ENCODE measurements at regions not wholly inside any gene's neighbourhood (a gene's known extent, or its start where the extent isn't known, plus 50 kb on each side); places are given as distances from the start of the nearest gene placed in this dataset.
A peak's percentile ranks its signal among the peaks of the same experiment; 100 is the strongest.
"Not testable (repeated sequence)": the region's sequence is repeated elsewhere in the genome, so short reads cannot be mapped to it uniquely, and the experiment has no call there.

DNA sequence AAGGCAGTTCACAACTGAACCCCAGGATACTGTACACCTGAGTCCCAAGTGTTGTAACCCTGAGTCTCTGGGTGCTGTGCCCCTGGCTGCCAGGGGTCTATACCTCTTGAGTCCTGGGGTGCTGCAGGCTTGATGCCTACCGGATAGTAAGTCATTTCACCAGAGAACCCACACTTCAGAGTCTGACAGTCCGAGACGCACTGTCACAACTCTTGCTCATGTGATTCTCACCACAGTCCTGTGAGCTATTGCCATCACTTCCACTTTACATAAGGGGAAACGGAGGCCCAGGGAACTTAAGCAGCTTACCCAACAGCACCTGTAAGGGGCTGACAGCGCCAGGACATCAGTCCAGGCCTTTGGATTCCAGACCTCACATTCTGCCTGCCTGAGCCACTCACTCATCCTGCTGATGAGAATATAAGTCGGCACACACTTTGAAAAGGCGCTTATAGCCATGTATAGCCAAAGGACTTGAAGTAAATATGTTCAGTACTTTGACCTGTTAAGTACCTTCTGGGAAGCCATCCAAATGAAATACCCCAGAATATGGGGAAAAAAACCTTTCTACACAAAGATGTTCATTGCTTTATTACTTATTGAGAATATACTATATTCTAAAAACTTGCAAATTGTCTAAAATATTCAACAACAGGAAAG lies 180.7 kb upstream of the ID2 start:
- no peak for DNase-seq

DNA sequence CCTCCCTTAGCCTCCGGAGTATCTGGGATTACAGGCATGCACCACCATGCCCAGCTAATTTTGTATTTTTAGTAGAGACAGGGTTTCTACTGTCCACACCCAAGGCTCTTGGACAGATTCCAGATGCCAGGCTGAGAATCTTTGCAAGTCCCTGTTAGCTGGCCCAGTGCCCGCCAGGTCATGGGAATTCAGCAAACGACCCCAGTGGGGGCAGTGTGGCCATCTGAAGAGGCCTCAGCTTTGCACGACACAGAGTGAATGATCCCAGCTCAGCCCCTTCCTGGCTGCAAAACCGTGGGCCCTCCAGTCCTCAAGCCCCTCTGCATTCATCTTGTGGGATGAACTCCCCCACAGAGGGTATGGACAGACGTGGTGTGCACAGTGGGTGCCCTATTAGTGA lies 179.5 kb upstream of the ID2 start:
- DNase-seq: no peak

DNA sequence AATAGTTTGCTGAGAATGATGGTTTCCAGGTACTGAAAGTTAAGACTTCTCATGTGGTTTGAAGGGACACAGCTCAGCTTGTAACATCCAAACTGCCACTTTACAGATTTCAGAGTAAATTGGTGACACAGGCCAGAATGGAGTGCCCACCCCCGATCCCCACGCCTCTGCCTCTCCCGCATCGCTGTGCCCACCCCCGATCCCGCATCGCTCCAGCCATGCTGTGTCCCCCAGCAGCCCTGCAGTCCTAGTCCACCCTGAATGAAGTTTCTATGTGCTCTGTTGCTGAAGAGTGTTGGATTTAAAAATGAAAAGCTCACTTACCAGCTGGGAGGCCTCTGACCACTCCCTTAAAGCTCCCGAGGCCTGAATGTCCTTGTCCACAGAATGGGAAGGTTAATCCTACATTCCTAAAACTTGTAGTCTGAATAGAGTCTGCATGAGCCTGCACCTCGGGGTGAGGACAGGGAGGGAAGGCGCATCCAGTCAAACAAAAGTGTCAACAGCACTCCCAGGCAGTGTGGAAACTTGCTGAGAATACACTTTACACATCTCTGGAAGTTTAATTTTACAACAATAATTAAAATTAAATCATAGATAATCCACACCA lies 176.4 kb upstream of the ID2 start:
- DNase-seq: no peak

DNA sequence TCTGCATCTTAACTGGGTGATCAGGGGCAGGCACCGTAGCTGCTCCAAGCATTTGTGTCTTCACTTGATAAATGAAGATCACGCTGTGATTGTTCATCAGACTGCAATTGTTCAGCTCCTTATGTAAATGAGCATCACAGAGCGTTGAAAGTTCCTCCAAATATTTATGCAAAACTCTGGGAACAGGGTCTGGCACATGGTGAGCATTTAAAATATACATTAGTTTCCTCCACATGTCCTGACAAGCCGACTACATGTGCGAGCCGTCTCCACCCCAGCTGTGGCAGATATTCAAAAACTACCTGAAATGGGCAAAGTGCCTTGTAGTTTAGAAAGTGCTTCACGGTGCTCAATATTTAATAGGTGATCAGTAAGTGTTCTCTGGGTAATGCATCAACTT lies 175.1 kb upstream of the ID2 start:
- DNase-seq: no peak

DNA sequence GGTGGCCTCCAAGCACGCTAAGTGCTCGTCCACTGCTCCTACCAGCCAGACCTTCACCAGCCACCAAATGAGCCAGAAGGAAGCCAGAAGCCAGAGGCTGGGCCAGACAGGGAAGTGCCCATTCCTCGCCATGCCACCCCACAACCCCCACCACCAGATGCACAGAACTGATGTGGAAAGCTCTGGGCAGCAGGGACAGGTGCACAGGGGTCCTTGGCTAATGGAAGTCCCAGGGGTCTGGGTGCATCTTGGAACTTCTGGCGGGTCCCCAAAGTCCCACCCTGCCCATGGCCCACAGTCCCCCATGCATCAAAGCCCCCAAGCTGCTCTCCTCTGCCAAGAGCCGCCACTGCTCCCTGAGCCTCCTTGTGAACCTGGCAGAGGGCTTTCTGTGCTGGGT lies 173.1 kb upstream of the ID2 start:
- DNase-seq: no peak

DNA sequence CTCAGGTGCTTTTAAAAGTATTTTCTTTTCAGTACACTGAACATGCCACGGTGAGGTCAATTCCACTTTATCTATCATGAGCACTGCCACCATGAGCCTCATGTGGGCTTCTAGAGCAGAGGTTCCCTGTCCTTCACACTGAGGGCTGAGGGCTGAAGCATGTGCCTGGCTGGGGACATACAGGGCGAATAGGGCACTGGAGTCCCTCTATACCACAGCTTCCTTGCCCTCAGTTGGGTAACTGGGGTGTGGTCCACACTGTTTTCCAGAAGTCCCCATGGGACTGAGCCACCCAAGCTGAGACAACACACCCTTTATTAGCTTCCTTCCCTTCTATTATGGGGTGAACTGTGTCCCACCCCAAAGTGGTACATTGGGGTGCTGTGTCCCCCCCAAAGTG lies 172.2 kb upstream of the ID2 start:
- no peak for DNase-seq

DNA sequence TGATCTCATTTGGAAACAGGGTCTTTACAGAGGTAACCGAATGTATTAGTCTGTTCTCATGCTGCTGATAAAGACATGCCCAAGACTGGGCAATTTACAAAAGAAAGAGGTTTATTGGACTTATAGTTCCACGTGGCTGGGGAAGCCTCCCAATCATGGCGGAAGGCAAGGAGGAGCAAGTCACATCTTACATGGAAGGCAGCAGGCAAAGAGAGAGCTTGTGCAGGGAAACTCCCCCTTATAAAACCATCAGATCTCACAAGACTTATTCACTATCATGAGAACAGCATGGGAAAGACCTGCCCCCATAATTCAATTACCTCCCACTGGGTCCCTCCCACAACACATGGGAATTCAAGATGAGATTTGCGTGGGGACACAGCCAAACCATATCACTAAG lies 171.8 kb upstream of the ID2 start:
- DNase-seq: not testable (repeated sequence)

DNA sequence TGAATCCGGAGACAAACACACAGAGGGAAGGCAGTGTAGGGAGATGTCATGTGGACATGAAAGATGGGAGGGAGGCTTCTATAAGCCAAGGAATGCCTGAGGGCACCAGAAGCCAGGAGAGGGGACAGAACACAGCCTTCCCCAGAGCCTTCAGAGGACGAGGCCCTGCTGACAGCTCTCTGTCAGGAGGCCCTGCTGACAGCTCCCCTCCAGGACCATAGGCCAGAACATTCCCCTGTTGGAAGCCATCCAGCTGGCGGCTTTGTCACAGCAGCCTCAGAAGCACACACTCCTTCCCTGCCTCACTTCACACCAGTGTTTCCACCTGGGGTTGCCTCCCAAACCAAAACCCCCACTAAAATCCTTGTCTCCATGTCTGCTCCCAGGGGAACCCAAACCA lies 171.3 kb upstream of the ID2 start:
- DNase-seq: no peak

DNA sequence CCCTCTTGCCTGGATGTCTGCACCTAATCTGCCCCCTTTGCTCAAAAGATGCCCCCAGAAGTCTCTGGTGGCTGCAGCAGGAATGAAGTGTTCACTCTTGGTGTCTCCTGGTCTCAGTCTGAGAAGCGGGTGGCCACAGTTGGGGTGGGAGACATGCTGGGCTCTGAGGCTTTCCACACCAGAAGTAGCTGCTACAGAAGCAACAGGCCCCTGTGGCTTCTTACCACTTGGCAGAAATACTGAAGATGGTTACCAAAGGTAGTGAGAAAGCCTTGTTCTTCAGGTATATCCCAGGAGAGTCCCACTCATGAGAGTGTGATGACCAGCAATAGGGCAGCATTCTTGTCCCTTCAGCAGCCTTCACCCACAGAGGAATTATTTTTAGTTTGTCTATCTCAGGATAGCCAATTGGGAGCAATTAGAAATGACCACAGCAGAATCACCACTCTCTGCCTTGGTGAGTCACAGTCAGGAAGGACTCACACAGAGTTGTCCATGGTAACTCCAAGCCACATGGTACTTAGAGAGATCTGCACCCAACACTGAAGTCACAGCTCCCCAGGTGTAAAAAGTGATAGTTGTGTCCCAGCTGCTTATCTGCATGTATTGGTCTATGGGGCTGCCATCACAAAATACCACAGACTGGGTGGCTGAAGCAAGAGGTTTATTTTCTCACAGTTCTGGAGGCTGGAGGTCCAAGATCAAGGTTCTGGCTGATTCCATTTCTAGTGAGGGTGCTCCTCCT lies 169.8 kb upstream of the ID2 start:
- DNase-seq: no peak

DNA sequence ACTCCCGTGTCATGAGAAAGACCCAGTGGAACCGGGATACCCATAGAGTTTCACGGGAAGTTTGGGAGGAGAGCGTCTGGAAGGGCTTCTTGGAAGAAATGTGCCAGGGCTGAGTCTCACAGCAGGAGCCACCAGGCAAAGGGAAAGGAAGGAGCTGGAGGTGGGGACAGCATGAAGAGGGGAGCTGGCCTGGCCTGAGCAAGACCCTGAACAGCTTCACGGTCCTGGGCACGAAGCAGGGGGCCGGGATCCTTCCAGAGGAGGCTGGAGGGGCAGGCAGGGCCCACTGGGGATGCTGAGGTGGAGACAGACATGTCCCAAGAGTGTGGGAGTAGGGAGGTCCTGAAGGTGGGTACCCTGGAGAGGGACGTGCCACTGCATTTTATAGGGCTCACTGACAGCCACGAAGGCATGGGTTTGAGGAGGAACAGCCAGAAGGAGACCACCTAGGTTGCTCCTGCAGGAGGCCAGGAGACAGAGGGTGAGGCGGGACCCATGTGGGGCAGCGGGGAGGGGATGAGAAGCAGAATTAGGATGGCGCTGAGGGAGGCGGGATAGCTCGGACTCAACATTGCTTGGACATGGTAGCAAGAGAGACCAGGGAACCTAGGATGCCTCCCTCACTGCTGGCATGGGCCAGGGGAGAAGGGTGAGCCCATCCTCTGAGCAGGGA lies 168.1 kb upstream of the ID2 start:
- no peak for DNase-seq

DNA sequence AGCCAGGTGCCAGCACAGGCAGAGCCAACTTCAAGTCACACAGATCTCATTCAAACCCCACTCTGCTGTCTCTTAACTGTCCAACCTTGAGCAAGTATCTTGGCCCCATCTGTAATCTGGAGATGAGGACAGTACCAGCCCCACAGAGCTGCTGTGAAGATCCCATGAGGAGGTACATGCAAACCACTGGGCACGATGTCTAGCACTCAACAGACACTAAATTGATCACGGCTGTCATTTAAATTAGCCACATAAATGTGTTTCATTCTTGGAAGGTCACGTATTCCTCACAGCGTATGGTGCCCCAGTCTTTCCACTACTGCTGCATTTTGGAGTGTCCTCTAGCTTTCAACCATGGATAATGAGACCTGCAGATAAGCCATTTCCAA lies 167.6 kb upstream of the ID2 start:
- no peak for DNase-seq

DNA sequence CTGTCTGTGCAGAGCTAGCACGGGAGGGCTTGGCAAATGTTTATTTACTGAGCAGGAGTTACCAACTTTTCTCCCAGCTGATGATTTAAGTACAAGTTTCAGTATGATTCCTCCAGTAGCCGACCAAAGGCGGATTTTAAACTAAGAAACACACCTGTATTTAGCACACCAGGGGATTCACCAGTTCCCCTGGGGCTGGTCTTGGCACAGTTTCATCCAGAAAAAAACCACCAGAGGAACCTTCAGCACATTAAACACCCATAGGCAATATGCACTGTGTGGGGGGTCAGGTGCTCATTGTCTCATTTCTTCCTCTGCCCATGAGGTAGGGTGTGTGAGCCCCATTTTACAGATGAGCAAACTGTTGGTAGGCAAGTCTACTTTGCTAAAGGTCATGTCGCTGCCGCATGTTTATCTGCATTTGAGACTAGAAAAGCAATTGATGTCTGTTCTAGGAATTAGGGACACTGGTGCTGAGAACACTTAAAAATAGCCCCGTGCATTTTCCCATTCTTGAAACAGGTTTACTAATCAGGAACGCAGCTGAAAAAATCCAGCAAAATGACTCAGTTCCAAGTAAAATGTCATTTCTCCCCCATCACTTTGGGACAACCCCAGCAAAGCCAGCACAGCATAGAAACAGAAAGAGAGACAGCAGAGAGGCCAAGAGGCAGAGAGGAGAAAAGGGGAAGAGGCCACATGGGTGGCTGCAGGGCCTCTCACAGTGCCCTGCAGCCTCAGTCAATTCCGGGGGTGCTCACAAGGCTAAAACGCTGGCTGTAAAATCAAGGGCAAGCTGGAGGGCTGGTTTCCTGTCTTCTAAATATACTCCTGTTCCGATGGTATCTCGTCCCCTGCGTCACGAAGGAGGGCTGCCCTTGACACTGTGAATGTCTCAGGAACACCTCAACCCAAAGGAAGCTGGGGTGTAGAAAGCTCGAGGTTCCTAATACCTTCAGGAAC lies 166.8 kb upstream of the ID2 start:
- peak; percentile 63 to 73 for DNase-seq

DNA sequence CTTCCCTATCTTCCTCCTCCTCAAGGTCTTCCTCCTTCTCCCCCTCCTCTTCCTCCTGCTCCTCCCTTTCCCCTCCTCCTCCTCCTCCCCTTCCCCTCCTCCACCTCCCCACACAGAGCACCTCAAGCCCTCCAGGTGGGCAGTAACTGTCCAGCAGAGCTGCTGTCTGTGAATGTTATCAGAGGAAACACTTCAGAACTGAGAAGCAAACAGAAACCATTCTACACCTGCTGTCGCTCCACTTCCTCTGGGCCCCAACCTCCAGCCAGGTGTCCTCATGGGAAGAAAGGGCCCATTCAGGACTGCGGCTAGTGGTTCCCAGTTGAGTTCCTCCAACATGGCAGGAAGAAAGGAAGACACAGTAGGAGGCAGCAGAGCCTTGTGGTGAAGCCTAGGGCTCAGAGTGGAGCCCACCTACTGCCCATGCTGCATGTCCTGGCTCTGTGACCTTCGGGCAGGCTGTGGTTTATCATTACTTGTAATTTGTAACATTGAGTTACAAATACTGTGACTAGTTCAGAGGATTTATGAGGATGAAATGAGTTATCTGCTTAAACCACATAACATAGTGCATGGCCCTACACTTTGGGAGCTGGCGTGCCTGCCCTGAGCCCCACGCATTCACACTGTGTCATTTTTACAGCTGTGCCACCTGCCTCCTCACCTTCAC lies 165.9 kb upstream of the ID2 start:
- DNase-seq: peak in 1 of 2 donors; percentile 22

DNA sequence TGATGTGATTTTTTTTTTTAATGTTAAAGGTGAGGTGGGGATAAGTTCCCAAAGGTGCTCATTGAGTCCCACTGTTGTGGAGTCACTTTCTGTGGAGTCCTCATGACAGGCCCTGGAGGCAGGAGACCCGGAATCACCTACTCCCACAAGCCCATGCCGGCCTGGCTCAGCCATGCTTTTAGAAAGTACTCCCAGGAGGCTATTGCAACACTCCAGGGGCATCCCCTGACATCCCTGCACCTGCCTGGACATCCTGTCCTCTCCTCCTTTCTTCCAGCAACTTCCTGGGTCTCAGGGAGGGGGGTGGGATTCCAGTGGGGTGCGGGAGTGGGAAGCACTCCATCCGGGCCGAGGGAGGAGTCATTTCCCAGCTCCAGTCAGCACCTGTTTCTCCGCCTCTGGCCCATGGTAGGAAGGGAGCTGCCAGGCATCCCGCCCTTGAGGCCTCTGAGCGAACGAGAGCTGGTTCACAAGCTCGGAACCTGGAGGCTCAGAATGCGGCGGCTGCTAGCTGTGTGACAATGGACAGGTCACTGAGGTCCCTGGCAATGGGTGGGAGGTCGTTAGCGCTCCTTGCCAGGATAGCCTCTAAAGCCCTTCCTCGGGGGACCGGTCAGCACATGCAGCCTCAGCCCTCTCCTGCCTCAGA lies 163.9 kb upstream of the ID2 start:
- no peak for DNase-seq

DNA sequence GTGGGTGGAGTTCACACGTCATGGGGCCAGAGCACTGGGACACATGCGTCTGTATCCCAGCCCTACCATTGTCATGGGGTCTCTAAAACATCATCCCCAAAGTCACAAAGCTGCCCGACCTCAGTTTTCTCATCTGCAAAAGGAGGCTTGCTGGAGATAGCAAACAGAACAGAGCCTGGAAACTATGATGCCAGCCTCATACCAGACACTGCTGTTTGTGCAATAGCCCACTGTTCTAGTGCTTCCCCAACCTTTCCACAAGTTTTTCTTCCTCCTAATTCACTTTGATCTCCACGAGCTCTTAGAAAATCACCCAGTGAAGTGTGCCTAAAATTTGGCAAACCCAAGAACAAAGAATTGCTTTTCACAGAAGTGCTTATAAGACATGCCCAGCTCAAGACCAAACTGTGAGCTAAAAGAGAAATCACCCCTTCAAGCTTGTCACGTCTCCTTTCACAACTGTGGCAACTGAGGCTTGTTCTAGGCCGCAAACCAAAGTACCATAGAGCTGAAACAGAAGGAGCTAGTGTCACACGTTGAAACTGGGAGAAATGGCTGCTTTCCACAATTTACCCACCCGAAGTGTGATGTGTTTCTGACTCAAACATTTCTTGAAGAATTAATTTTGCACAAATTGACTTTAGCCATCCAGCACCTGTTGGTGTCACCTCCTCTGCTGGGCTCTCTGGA lies 162.7 kb upstream of the ID2 start:
- peak in 1 of 2 donors; percentile 20 for DNase-seq

DNA sequence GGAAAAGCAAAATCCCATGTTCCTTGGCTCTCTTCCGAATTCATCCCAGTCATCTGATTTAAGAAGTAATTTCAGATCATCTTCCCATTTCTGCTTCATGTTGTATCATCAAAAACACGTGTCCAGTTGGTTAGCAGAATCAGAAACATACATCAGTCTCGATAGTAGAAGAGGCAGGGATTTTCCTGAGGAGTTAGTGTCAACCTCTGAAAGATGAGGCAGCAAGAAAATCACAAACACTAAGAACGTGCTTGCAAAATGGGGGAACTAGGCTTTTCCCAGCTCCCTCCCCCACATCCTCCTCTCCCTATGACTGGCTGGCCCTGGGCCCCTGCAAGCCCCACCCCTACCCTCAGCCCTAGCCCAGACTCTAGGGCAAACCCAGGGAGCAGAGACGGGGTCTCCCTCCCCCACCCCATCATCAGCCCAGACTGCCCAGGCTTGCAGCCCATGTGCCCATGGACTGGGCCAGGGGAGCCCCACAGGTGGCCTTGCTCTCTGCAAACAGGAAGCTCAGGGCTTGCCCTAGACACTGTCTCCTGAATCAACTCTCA lies 161.0 kb upstream of the ID2 start:
- no peak for DNase-seq

DNA sequence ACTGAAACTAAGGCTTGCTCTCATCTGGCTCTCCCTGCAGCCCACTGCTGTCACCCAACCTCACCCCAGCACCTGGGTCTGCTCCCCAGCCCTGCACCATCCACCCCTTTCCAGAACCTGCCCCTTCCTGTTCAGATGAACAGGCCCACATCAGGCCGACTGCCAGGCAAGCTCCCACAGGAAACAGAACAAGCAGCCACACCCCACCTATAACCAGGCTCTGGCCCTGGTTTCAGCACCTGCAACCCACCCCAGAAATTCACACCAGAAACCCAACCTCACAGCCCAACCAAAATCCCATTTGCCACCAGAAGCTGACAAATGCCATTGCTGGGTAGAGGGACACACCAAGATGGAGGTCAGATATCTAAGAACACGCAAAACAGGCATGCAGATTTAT lies 159.2 kb upstream of the ID2 start:
- no peak for DNase-seq

DNA sequence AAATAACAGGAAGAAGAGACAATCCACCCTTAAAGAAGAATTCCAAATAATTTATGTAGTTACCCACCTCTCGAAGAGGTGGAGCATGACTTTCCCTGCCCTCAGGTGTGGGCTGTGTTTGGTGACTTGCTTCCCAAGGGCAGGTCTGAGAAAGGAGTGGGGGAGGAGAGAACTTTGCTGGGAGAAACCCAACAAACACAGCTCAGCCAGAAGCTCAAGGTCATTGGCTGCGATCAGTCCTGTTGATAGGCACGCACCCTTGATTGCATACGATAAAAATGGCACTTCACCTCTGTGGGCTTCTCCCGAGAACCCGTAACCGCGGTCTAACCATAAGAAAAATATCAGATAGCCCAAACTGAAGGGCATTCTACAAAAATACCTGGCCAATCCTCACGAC lies 157.5 kb upstream of the ID2 start:
- DNase-seq: no peak

DNA sequence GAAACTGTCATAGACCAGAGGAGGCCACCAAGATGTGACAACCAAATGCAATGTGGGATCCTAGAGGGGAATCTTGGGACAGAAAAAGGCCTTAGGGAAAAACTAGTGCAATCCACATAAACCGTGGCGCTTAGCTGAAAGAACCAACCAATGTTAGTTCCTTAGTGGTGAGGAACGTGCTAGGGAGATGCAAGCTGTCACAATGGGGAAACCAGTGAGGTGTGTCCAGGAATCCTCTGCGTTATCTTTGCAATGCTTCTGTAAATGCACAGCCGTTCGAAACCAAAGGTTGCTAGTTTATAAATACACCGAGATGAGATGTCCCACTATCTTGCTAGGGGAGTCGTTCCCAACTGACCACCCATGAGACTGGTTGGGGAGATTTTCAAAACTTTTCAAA lies 157.0 kb upstream of the ID2 start:
- DNase-seq: no peak

DNA sequence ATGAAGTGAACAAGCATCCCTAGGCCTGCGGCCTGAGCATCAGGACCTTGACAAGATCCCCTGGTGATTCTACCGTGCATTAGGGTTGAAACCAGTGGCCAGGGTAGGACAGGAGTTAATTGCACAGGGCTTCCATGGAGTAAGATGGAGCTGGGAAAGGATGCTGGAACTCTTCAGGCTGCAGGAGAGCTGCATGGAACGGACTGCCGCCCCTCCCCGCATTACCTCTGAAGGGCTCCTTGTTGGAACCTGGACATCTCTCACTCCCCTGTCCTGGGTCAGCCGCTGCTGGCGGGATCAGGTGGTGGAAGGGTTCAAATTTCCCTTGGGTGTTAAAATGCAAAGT lies 156.6 kb upstream of the ID2 start:
- no peak for DNase-seq

Data from CD4-positive, alpha-beta T cell treated with Interleukin-1 beta for 1 hour (primary cell).